Esophagus squamous epithelium (tissue), 4 donors: ENCODE measurements at regions not wholly inside any gene's neighbourhood (a gene's known extent, or its start where the extent isn't known, plus 50 kb on each side); places are given as distances from the start of the nearest gene placed in this dataset.
"Not testable (repeated sequence)": the region's sequence is repeated elsewhere in the genome, so short reads cannot be mapped to it uniquely, and the experiment has no call there.

Source experiments
- POLR2A ChIP-seq, 4 donors: fragments of 450-650 bp; IDR thresholded peaks; one replicate each; pipeline ENCODE4 v1.6.1; 2017; ENCODE audit warnings: antibody characterized with exemption in 4 of 4, mild to moderate bottlenecking in 4 of 4, moderate library complexity in 3 of 4
- TF ChIP-seq, protein P1 (sequence below), 6 experiments: fragments of 450-650 bp in 4 of 6; fragments of 200-600 bp in 2 of 6; sonication (generic) in 2 of 6; IDR thresholded peaks; one replicate each; pipeline ENCODE4 v1.5.1; 2016 to 2019; ENCODE audit warnings: antibody characterized with exemption in 6 of 6, mild to moderate bottlenecking in 4 of 6, moderate library complexity in 4 of 6

- TF ChIP-seq, protein P1, sequence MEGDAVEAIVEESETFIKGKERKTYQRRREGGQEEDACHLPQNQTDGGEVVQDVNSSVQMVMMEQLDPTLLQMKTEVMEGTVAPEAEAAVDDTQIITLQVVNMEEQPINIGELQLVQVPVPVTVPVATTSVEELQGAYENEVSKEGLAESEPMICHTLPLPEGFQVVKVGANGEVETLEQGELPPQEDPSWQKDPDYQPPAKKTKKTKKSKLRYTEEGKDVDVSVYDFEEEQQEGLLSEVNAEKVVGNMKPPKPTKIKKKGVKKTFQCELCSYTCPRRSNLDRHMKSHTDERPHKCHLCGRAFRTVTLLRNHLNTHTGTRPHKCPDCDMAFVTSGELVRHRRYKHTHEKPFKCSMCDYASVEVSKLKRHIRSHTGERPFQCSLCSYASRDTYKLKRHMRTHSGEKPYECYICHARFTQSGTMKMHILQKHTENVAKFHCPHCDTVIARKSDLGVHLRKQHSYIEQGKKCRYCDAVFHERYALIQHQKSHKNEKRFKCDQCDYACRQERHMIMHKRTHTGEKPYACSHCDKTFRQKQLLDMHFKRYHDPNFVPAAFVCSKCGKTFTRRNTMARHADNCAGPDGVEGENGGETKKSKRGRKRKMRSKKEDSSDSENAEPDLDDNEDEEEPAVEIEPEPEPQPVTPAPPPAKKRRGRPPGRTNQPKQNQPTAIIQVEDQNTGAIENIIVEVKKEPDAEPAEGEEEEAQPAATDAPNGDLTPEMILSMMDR (IDR thresholded peaks at IDR 0.05), result not testable (repeated sequence)
- not testable (repeated sequence) for TF ChIP-seq POLR2A (IDR thresholded peaks at IDR 0.05)
Measured at GRCh38 chr1:191448279-191448678, 710.0 kb upstream of the RGS18 start.
